Panc1 (cell line): ENCODE measurements at regions not wholly inside any gene's neighbourhood (a gene's known extent, or its start where the extent isn't known, plus 50 kb on each side); places are given as distances from the start of the nearest gene placed in this dataset.

ENCODE experiments used
- ATAC-seq: fragments of 200-7000 bp; cut with Tn5 transposase; 2 replicates; pipeline ENCODE4 v1.9.1; 2020; ENCODE audit warnings: mild to moderate bottlenecking, moderate library complexity
- BruUV-seq: library from RNA; stranded (reverse); fragments of 400-500 nt; replicated peaks from 2 replicates; lab custom pipeline; 2021; lab: Mats Ljungman, UMichigan
- CTCF ChIA-PET: fragments of 300-600 bp; sonication (Branson Sonifier 250); formaldehyde crosslinking; loops from one replicate; lab custom pipeline; 2022; ENCODE audit warnings: antibody characterized with exemption; lab: Charles Lee
- POLR2A ChIA-PET: fragments of 300-600 bp; sonication (Branson Sonifier 250); formaldehyde crosslinking; loops from one replicate; lab custom pipeline; 2022; ENCODE audit warnings: antibody characterized with exemption; lab: Charles Lee
- DNase-seq: peaks from one replicate; pipeline ENCODE4 v3.0.0-alpha.2; 2010; ENCODE audit warnings: low read depth, low spot score
- H3K27ac ChIP-seq: 2 replicates; pipeline ENCODE4 v1.5.1; 2011; ENCODE audit warnings: mild to moderate bottlenecking, low read length, inconsistent platforms
- H3K27me3 ChIP-seq: fragments of 200-500 bp; sonication (Bioruptor generic); 2 replicates; pipeline ENCODE4 v1.6.0; 2014; ENCODE audit warnings: low read length, inconsistent platforms; ENCODE audit not compliant: control insufficient read depth, insufficient read depth
- H3K36me3 ChIP-seq: fragments of 200-500 bp; sonication (Bioruptor generic); 2 replicates; pipeline ENCODE4 v1.5.1; 2014; ENCODE audit warnings: inconsistent platforms, mild to moderate bottlenecking, low read length, moderate library complexity; ENCODE audit not compliant: control insufficient read depth, insufficient read depth
- H3K4me1 ChIP-seq: 2 replicates; pipeline ENCODE4 v1.5.1; 2011; ENCODE audit warnings: inconsistent platforms, mild to moderate bottlenecking, low read length, moderate library complexity; ENCODE audit not compliant: control insufficient read depth, insufficient read depth
- H3K4me3 ChIP-seq, 2 experiments: 2 replicates each; pipeline ENCODE4 v1.5.1; 2011 to 2012; ENCODE audit warnings: low read depth in 2 of 2, low read length in 2 of 2, mild to moderate bottlenecking in 2 of 2, inconsistent platforms in 1 of 2, moderate library complexity in 1 of 2
- H3K9me3 ChIP-seq: fragments of 200-500 bp; sonication (Bioruptor generic); 2 replicates; pipeline ENCODE4 v1.5.1; 2014; ENCODE audit warnings: low read depth, mild to moderate bottlenecking, inconsistent platforms, low read length, moderate library complexity; ENCODE audit not compliant: control insufficient read depth, insufficient read depth
- CTCF ChIP-seq: fragments of 450-650 bp; IDR thresholded peaks from 2 replicates; pipeline ENCODE4 v1.5.1; 2017; ENCODE audit warnings: mild to moderate bottlenecking
- REST ChIP-seq, 2 experiments: IDR thresholded peaks; 2 replicates each; pipeline ENCODE4 v1.6.1; 2011 to 2012; ENCODE audit warnings: low read depth in 2 of 2, control low read depth in 1 of 2, low read length in 1 of 2, mild to moderate bottlenecking in 1 of 2, moderate library complexity in 1 of 2; ENCODE audit not compliant: insufficient read depth in 1 of 2
- SIN3A ChIP-seq: IDR thresholded peaks from 2 replicates; pipeline ENCODE4 v1.6.1; 2012; ENCODE audit warnings: low read depth, mild to moderate bottlenecking, low read length, moderate library complexity, borderline replicate concordance; ENCODE audit not compliant: insufficient read depth
- TCF7L2 ChIP-seq: IDR thresholded peaks from 2 replicates; pipeline ENCODE4 v1.6.1; 2011; ENCODE audit warnings: mild to moderate bottlenecking, low read depth, low read length, inconsistent platforms
- in situ Hi-C: cut with HindIII; loops from 2 replicates; pipeline ENCODE4 v1.10.0; 2016; ENCODE audit warnings: low sequenced_read_pairs, low pct_unique_long_range_greater_than_20kb
- intact Hi-C: fragments of 100-400 bp; cut with micrococcal nuclease; formaldehyde crosslinking; loops from one replicate; pipeline ENCODE4 v1.10.0; 2022; ENCODE audit not compliant: unreplicated experiment

DNA sequence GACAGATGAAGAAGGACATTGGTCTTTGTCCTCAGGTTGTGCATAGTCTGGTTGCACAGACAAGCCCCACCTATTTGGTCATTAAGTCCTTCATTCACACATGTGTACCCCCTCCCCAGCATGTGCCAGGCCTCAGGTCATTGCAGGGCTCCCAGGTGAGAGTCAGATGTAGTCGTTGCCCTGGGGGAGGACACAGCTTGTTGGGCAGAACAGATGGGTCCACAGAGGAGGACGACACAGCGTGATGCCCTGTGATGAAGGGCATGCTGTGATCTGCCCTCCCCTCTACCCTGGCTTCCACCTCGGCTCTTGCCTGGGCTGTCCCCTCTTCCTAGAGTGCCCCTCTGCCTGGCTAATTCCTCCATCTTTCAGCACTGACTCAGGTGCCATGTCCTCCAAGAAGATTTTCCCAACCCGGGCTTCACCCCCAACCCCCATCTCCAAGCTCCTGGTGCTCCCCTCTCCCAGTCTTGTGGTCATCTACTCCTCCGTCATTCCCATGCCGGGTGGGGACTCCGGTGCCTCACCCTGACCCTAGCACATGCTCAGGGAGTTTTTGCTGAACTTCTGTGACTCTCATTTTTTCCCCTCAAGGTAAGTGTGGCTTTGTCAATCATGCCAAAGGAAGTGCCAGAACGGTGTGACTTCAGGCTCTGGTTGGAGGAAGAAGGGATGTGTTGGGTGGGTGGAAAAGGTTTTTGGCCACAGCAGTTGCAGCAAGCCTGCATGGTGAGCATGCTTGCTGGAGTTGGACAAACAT lies 220.5 kb downstream of the FOXD2 start:
- BruUV-seq: no TSS peak
- Histone ChIP-seq H3K36me3 (no peaks in the 10 kb centered on the region), H3K27ac (no peak overlapping the region), H3K27me3 (no peaks in the 10 kb centered on the region), H3K4me3 (no peak overlapping the region), H3K4me1 (no peaks in the 10 kb centered on the region), H3K9me3 (no peaks in the 10 kb centered on the region)
- no peak for ATAC-seq
- TF ChIP-seq CTCF (no peak), REST (IDR thresholded peaks at IDR 0.05; ENCODE audit: insufficient read depth in 1 of 2, low read depth in 2 of 2, low read length in 1 of 2) (no peak), TCF7L2 (no peak)
- POLR2A ChIA-PET: no interaction called here
- DNase-seq: no peak
- CTCF ChIA-PET: no interaction called here
- intact Hi-C loops: no loop called here
- in situ Hi-C loops: no loop called here

- in situ Hi-C loops: no loop called here
- BruUV-seq: no TSS peak
- POLR2A ChIA-PET: no interaction called here
- no peak for TF ChIP-seq SIN3A
- no peak for TF ChIP-seq CTCF
- DNase-seq (no peak), ATAC-seq (no peak)
- H3K36me3 ChIP-seq: no peaks in the 10 kb centered on the region
- no peak overlapping the region for H3K4me3 ChIP-seq
- intact Hi-C loops: no loop called here
- no peak overlapping the region for H3K27ac ChIP-seq
- no peaks in the 10 kb centered on the region for H3K27me3 ChIP-seq
- H3K9me3 ChIP-seq: no peaks in the 10 kb centered on the region
- CTCF ChIA-PET: no interaction called here
- no peaks in the 10 kb centered on the region for H3K4me1 ChIP-seq
Measured at GRCh38 chr1:47659146-47659545, 221.3 kb downstream of the FOXD2 start.
